GM12878 (cell line): ENCODE measurements at regions not wholly inside any gene's neighbourhood (a gene's known extent, or its start where the extent isn't known, plus 50 kb on each side); places are given as distances from the start of the nearest gene placed in this dataset.
"Not testable (repeated sequence)": the region's sequence is repeated elsewhere in the genome, so short reads cannot be mapped to it uniquely, and the experiment has no call there.

ENCODE experiments used
- ATAC-seq: fragments of 200-7000 bp; cut with Tn5 transposase; 3 replicates; pipeline ENCODE4 v1.9.1; 2020; ENCODE audit warnings: mild to moderate bottlenecking, moderate library complexity
- BruUV-seq: library from RNA; stranded (reverse); fragments of 400-500 nt; replicated peaks from 2 replicates; lab custom pipeline; 2021; lab: Mats Ljungman, UMichigan
- CTCF ChIA-PET: fragments of 300-600 bp; sonication (Branson Sonifier 250); formaldehyde crosslinking; extraction: SDS; loops from one replicate; lab custom pipeline; 2021; ENCODE audit warnings: inconsistent platforms; lab: Yijun Ruan, JAX
- POLR2A ChIA-PET: fragments of 350-600 bp; formaldehyde crosslinking; extraction: SDS; loops from one replicate; lab custom pipeline; 2021; ENCODE audit warnings: inconsistent platforms; lab: Charles Lee
- RAD21 ChIA-PET: fragments of 300-600 bp; sonication (Branson Sonifier 250); formaldehyde crosslinking; loops from one replicate; lab custom pipeline; 2023; ENCODE audit warnings: antibody characterized with exemption; ENCODE audit not compliant: unreplicated experiment; lab: Charles Lee
- SMC1A ChIA-PET: fragments of 300-600 bp; sonication (Branson Sonifier 250); formaldehyde crosslinking; loops from one replicate; lab custom pipeline; 2023; ENCODE audit not compliant: unreplicated experiment, uncharacterized antibody; lab: Charles Lee
- DNase-seq: peaks from one replicate; pipeline ENCODE4 v3.0.0-alpha.2; 2011; ENCODE audit warnings: low read depth, low spot score
- FAIRE-seq: peaks from 3 replicates; lab custom pipeline; 2011; peaks lifted over from hg19 to GRCh38; lab: Jason Lieb, UNC
- H2AFZ ChIP-seq: 2 replicates; pipeline ENCODE4 v1.6.0; 2011; ENCODE audit warnings: low read depth, low read length, control low read depth; ENCODE audit not compliant: control insufficient read depth
- H3K27ac ChIP-seq: 2 replicates; pipeline ENCODE4 v1.5.1; 2011; ENCODE audit warnings: control low read depth; ENCODE audit not compliant: control insufficient read depth, insufficient read depth
- H3K27me3 ChIP-seq, 2 experiments: replicated peaks in 1 of 2; 2 replicates each; pipeline versions ENCODE4 v1.6.0 to v1.6.1; 2011; ENCODE audit warnings: low read length in 1 of 2; ENCODE audit not compliant: control insufficient read depth in 2 of 2, insufficient read depth in 2 of 2
- H3K36me3 ChIP-seq, 2 experiments: 2 replicates each; pipeline ENCODE4 v1.5.1; 2011; ENCODE audit warnings: low read length in 1 of 2; ENCODE audit not compliant: control insufficient read depth in 2 of 2, insufficient read depth in 2 of 2
- H3K4me1 ChIP-seq: 2 replicates; pipeline ENCODE4 v1.6.1; 2011; ENCODE audit warnings: mild to moderate bottlenecking, low read length, moderate library complexity, mixed read lengths; ENCODE audit not compliant: control insufficient read depth, insufficient read depth
- H3K4me2 ChIP-seq: 2 replicates; pipeline ENCODE4 v1.6.0; 2011; ENCODE audit warnings: control low read depth; ENCODE audit not compliant: control insufficient read depth, insufficient read depth
- H3K4me3 ChIP-seq: fragments of 200-600 bp; sonication (generic); 2 replicates; pipeline ENCODE4 v1.5.1; 2016
- H3K79me2 ChIP-seq: 2 replicates; pipeline ENCODE4 v1.6.0; 2011; ENCODE audit warnings: low read length; ENCODE audit not compliant: control insufficient read depth, insufficient read depth
- H3K9ac ChIP-seq: 2 replicates; pipeline ENCODE4 v1.8.0; 2011; ENCODE audit warnings: low read length, control low read depth, mixed read lengths; ENCODE audit not compliant: control insufficient read depth, insufficient read depth
- H3K9me3 ChIP-seq: replicated peaks from 3 replicates; pipeline ENCODE4 v1.5.1; 2011; ENCODE audit warnings: mild to moderate bottlenecking, low read length; ENCODE audit not compliant: control insufficient read depth, insufficient read depth
- H4K20me1 ChIP-seq: 2 replicates; pipeline ENCODE4 v1.6.0; 2011; ENCODE audit not compliant: control insufficient read depth, insufficient read depth
- BACH1 ChIP-seq: fragments of 450-650 bp; IDR thresholded peaks from 2 replicates; pipeline ENCODE4 v1.6.1; 2017; ENCODE audit warnings: mild to moderate bottlenecking, borderline replicate concordance
- CTCF ChIP-seq, 3 experiments: IDR thresholded peaks in 2 of 3; conservative IDR thresholded peaks in 1 of 3; 2 replicates each; pipeline ENCODE4 v1.5.1; 2011; ENCODE audit warnings: low read depth in 3 of 3, low read length in 3 of 3, mild to moderate bottlenecking in 3 of 3, control low read depth in 2 of 3, moderate library complexity in 2 of 3, inconsistent platforms in 1 of 3, mixed read lengths in 1 of 3; ENCODE audit not compliant: control insufficient read depth in 2 of 3, insufficient read depth in 1 of 3; ENCODE audit errors: extremely low read depth in 1 of 3
- E2F4 ChIP-seq: IDR thresholded peaks from 2 replicates; pipeline ENCODE4 v1.6.1; 2012; ENCODE audit warnings: low read depth, low read length, improper control_type of control experiment
- EGR1 ChIP-seq, 2 experiments: IDR thresholded peaks; 1 replicate in 1 of 2; 2 replicates in 1 of 2; pipeline ENCODE4 v1.6.1; 2011 to 2012; ENCODE audit warnings: low read depth in 2 of 2, low read length in 2 of 2, borderline replicate concordance in 1 of 2, mild to moderate bottlenecking in 1 of 2, moderate library complexity in 1 of 2
- MXI1 ChIP-seq: fragments of 150-350 bp; IDR thresholded peaks from 2 replicates; pipeline ENCODE4 v1.6.1; 2011; ENCODE audit warnings: low read depth, mild to moderate bottlenecking, inconsistent platforms, low read length, improper control_type of control experiment
- NFYB ChIP-seq: IDR thresholded peaks from 2 replicates; pipeline ENCODE4 v1.6.1; 2011; ENCODE audit warnings: low read depth, mild to moderate bottlenecking, low read length, improper control_type of control experiment, moderate library complexity; ENCODE audit not compliant: insufficient read depth
- NR2F1 ChIP-seq: fragments of 450-650 bp; conservative IDR thresholded peaks from 2 replicates; pipeline ENCODE4 v1.6.1; 2017; ENCODE audit warnings: mild to moderate bottlenecking
- PAX5 ChIP-seq: IDR thresholded peaks from 2 replicates; pipeline ENCODE4 v1.6.1; 2011; ENCODE audit warnings: low read depth, low read length, borderline replicate concordance
- SUPT20H ChIP-seq: IDR thresholded peaks from 2 replicates; pipeline ENCODE4 v1.6.1; 2011; ENCODE audit warnings: low read depth, mild to moderate bottlenecking, low read length, moderate library complexity, borderline replicate concordance; ENCODE audit not compliant: control insufficient read depth
- TCF3 ChIP-seq: IDR thresholded peaks from 2 replicates; pipeline ENCODE4 v1.6.1; 2012; ENCODE audit warnings: low read depth, mild to moderate bottlenecking, low read length, borderline replicate concordance; ENCODE audit not compliant: insufficient read depth
- WRNIP1 ChIP-seq: IDR thresholded peaks from 2 replicates; pipeline ENCODE4 v1.6.1; 2011; ENCODE audit warnings: low read depth, low read length, improper control_type of control experiment, borderline replicate concordance
- ZNF24 ChIP-seq: fragments of 450-650 bp; IDR thresholded peaks from 2 replicates; pipeline ENCODE4 v1.6.1; 2017; ENCODE audit warnings: antibody characterized with exemption, mild to moderate bottlenecking
- WGBS: methylation state at CpG from one replicate; pipeline ENCODE4 v1.1.6; 2016; ENCODE audit warnings: low lambda C conversion rate; ENCODE audit not compliant: insufficient replicate concordance, insufficient coverage; ENCODE audit errors: missing lambda C conversion rate; 5-methylcytosine and 5-hydroxymethylcytosine counted together
- in situ Hi-C: fragments of 300-500 bp; cut with MboI; formaldehyde crosslinking; loops from 9 replicates; pipeline ENCODE4 v1.14.3; 2018; ENCODE audit warnings: mixed read lengths
- intact Hi-C: fragments of 100-400 bp; cut with micrococcal nuclease; formaldehyde crosslinking; loops from one replicate; pipeline ENCODE4 v1.14.2; 2022; ENCODE audit not compliant: unreplicated experiment

- H3K4me2 ChIP-seq, H3K9ac ChIP-seq, RAD21 ChIA-PET, POLR2A ChIA-PET, intact Hi-C loops, H3K79me2 ChIP-seq, SMC1A ChIA-PET, BruUV-seq, H3K9me3 ChIP-seq, H2AFZ ChIP-seq, CTCF ChIA-PET, H3K27me3 ChIP-seq, H3K27ac ChIP-seq, in situ Hi-C loops, H3K4me1 ChIP-seq, H3K36me3 ChIP-seq, H4K20me1 ChIP-seq, H3K4me3 ChIP-seq, ATAC-seq, DNase-seq, FAIRE-seq: not testable (repeated sequence)
- 28% methylated on average over 6 of the region's 6 CpGs for WGBS
Measured at GRCh38 chr21:9733761-9734558, 787.4 kb upstream of the TPTE start.

DNA sequence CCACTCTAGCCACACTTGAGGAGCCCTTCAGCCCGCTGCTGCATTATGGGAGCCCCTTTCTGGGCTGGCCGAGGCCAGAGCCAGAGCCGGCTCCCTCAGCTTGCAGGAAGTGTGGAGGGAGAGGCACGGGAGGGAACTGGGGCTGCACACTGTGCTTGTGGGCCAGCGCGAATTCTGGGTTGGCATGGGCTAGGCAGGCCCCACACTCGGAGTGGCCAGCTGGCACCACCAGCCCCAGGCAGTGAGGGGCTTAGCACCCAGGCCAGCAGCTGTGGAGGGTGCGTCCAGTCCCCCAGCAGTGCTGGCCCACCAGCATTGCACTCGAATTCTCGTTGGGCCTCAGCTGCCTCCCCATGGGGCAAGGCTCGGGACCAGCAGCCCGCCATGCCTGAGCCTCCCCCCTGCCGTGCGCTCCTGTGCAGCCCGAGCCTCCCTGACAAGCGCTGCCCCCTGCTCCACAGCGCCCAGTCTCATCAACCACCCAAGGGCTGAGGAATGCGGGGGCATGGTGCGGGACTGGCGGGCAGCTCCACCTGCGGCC, 785.9 kb upstream of the TPTE start:
- no peak overlapping the region for H3K4me3 ChIP-seq
- in situ Hi-C loops = no loop called here
- SMC1A ChIA-PET = no interaction called here
- no peak overlapping the region for H2AFZ ChIP-seq
- H3K9me3 ChIP-seq = no peaks in the 10 kb centered on the region; the same call in 2 of the 3 replicates
- H3K27ac ChIP-seq = no peak overlapping the region
- DNase-seq = no peak
- H3K9ac ChIP-seq = no peak overlapping the region
- H3K79me2 ChIP-seq = no peaks in the 10 kb centered on the region
- CTCF ChIA-PET = no interaction called here
- no TSS peak for BruUV-seq
- no peaks in the 10 kb centered on the region; a peak in 1 of 4 replicates for H3K36me3 ChIP-seq
- intact Hi-C loops = no loop called here
- POLR2A ChIA-PET = no interaction called here
- FAIRE-seq = no peak
- RAD21 ChIA-PET = no interaction called here
- no peaks in the 10 kb centered on the region for H3K27me3 ChIP-seq
- no peak overlapping the region for H3K4me2 ChIP-seq
- H3K4me1 ChIP-seq = no peaks in the 10 kb centered on the region
- no peak for ATAC-seq
- no peaks in the 10 kb centered on the region for H4K20me1 ChIP-seq
- WGBS = 28% methylated on average over 21 of the region's 21 CpGs
- TF ChIP-seq BACH1 = no peak
- TF ChIP-seq ZNF24 = no peak
- TF ChIP-seq NFYB = no peak
- TF ChIP-seq SUPT20H = no peak
- no peak for TF ChIP-seq CTCF (IDR thresholded peaks at IDR 0.05 in 2 of 3, conservative IDR thresholded peaks at IDR 0.05 in 1 of 3; ENCODE audit: control insufficient read depth in 2 of 3, extremely low read depth in 1 of 3, insufficient read depth in 1 of 3, low read depth in 3 of 3, low read length in 3 of 3)
- TF ChIP-seq TCF3 = no peak
- TF ChIP-seq E2F4 = no peak
- no peak for TF ChIP-seq PAX5
- no peak for TF ChIP-seq EGR1 (IDR thresholded peaks at IDR 0.05; ENCODE audit: borderline replicate concordance in 1 of 2, low read depth in 2 of 2, low read length in 2 of 2)
- no peak for TF ChIP-seq WRNIP1
- TF ChIP-seq NR2F1 = no peak
- TF ChIP-seq MXI1 = no peak
